ENCODE measurements at regions not wholly inside any gene's neighbourhood (a gene's known extent, or its start where the extent isn't known, plus 50 kb on each side); places are given as distances from the start of the nearest gene placed in this dataset.

GRCh38 chr4:177185579-177185978 lies 124.1 kb upstream of the NEIL3 start:
- TF ChIP-seq CTCF (conservative IDR thresholded peaks at IDR 0.05; ENCODE audit: low read length) (no peak), EZH2phosphoT487 (IDR thresholded peaks at IDR 0.05; ENCODE audit: borderline replicate concordance, low read depth, low read length) (no peak)
